ENCODE measurements at regions not wholly inside any gene's neighbourhood (a gene's known extent, or its start where the extent isn't known, plus 50 kb on each side); places are given as distances from the start of the nearest gene placed in this dataset.

DNA sequence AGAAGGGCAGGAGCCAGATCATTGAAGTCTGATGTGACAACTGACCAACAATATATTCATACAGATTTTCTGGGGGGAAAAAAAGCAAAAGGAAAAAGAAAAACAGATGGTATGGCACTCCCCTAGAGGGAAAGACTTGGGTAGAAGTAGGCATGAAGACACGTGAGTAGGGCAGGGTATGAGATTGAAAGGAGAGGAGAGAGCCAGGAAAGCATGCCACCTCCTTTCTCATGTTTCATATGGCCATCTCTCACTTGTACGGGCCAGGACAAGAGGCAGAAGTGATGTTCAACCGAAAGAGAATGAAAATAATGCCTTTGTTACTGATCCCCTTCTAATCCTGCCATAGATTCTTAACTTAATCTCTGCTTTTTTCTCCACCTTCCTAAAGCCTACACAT, 139.0 kb upstream of the ACTBL2 start:
- TF ChIP-seq, protein P1, sequence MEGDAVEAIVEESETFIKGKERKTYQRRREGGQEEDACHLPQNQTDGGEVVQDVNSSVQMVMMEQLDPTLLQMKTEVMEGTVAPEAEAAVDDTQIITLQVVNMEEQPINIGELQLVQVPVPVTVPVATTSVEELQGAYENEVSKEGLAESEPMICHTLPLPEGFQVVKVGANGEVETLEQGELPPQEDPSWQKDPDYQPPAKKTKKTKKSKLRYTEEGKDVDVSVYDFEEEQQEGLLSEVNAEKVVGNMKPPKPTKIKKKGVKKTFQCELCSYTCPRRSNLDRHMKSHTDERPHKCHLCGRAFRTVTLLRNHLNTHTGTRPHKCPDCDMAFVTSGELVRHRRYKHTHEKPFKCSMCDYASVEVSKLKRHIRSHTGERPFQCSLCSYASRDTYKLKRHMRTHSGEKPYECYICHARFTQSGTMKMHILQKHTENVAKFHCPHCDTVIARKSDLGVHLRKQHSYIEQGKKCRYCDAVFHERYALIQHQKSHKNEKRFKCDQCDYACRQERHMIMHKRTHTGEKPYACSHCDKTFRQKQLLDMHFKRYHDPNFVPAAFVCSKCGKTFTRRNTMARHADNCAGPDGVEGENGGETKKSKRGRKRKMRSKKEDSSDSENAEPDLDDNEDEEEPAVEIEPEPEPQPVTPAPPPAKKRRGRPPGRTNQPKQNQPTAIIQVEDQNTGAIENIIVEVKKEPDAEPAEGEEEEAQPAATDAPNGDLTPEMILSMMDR (IDR thresholded peaks at IDR 0.05): no peak
- TF ChIP-seq SIN3A (IDR thresholded peaks at IDR 0.05; ENCODE audit: borderline replicate concordance, insufficient read depth, low read depth, low read length): no peak
- TF ChIP-seq POLR2AphosphoS5 (IDR thresholded peaks at IDR 0.05; ENCODE audit: low read depth, low read length): no peak
- TF ChIP-seq, protein P2, sequence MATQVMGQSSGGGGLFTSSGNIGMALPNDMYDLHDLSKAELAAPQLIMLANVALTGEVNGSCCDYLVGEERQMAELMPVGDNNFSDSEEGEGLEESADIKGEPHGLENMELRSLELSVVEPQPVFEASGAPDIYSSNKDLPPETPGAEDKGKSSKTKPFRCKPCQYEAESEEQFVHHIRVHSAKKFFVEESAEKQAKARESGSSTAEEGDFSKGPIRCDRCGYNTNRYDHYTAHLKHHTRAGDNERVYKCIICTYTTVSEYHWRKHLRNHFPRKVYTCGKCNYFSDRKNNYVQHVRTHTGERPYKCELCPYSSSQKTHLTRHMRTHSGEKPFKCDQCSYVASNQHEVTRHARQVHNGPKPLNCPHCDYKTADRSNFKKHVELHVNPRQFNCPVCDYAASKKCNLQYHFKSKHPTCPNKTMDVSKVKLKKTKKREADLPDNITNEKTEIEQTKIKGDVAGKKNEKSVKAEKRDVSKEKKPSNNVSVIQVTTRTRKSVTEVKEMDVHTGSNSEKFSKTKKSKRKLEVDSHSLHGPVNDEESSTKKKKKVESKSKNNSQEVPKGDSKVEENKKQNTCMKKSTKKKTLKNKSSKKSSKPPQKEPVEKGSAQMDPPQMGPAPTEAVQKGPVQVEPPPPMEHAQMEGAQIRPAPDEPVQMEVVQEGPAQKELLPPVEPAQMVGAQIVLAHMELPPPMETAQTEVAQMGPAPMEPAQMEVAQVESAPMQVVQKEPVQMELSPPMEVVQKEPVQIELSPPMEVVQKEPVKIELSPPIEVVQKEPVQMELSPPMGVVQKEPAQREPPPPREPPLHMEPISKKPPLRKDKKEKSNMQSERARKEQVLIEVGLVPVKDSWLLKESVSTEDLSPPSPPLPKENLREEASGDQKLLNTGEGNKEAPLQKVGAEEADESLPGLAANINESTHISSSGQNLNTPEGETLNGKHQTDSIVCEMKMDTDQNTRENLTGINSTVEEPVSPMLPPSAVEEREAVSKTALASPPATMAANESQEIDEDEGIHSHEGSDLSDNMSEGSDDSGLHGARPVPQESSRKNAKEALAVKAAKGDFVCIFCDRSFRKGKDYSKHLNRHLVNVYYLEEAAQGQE (IDR thresholded peaks at IDR 0.05; ENCODE audit: insufficient read depth in 1 of 2, low read depth in 2 of 2, low read length in 1 of 2): no peak
- TF ChIP-seq TCF7L2 (IDR thresholded peaks at IDR 0.05; ENCODE audit: low read depth, low read length): no peak

Measured in Panc1 (cell line).